ENCODE measurements at regions not wholly inside any gene's neighbourhood (a gene's known extent, or its start where the extent isn't known, plus 50 kb on each side); places are given as distances from the start of the nearest gene placed in this dataset.

DNA sequence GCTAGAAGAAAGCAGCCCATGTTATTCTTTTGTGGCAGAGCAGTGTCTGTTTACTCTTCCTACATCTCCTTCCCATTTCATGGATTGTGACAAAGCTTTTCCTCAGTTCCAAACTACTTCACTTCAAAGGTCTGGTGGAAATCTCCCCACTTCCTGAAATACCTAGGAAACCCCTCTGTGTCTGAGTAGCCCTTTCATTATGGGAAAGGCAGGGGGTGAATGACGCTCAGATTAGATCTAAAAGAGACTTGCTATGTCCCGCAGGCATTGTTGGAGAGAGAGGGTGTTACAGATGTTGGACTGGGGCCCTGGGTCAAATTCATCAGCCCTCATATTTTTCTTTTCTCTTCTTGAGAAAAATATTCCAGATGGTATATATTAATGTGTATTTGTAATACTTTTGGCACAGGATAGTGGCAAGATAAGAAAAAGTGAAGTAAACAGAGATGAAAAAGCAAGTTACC lies 675.0 kb downstream of the IRS1 start:
- H3K9me3 ChIP-seq (ENCODE audit: insufficient read depth, low read length, severe bottlenecking): no peaks in the 10 kb centered on the region
- no peak overlapping the region for H3K4me3 ChIP-seq (ENCODE audit: low read depth in 1 of 2, low read length in 2 of 2)
- H3K27ac ChIP-seq (ENCODE audit: low read length): no peak overlapping the region
- ATAC-seq (ENCODE audit: insufficient read depth, low read depth): no peak
- no peak for TF ChIP-seq EZH2 (IDR thresholded peaks at IDR 0.05; ENCODE audit: borderline replicate concordance, low read depth, low read length, severe bottlenecking)
- no peak for TF ChIP-seq CTCF (IDR thresholded peaks at IDR 0.05; ENCODE audit: borderline replicate concordance, extremely low read depth, low read length, poor library complexity, severe bottlenecking)
- no peaks in the 10 kb centered on the region for H3K4me1 ChIP-seq (ENCODE audit: insufficient read depth, low read length)
- no peaks in the 10 kb centered on the region for H3K27me3 ChIP-seq (ENCODE audit: insufficient read depth, low read length, poor library complexity)
- no peak overlapping the region for H2AFZ ChIP-seq (ENCODE audit: low read depth, low read length)
- no peak for DNase-seq
- H4K20me1 ChIP-seq (ENCODE audit: insufficient read depth, low read length): no peaks in the 10 kb centered on the region
- H3K79me2 ChIP-seq (ENCODE audit: insufficient read depth, low read length): no peaks in the 10 kb centered on the region
- H3K9ac ChIP-seq (ENCODE audit: low read depth, low read length): no peak overlapping the region
- no peaks in the 10 kb centered on the region for H3K36me3 ChIP-seq (ENCODE audit: insufficient read depth, low read length)
- no peak overlapping the region for H3K4me2 ChIP-seq (ENCODE audit: insufficient read depth, low read length)

GRCh38 chr2:226123300-226123699 lies 676.3 kb downstream of the IRS1 start:
- no peaks in the 10 kb centered on the region for H3K4me1 ChIP-seq (ENCODE audit: insufficient read depth, low read length)
- no peak overlapping the region for H3K27ac ChIP-seq (ENCODE audit: low read length)
- H3K4me3 ChIP-seq (ENCODE audit: low read depth in 1 of 2, low read length in 2 of 2): no peak overlapping the region
- no peak for TF ChIP-seq CTCF (IDR thresholded peaks at IDR 0.05; ENCODE audit: borderline replicate concordance, extremely low read depth, low read length, poor library complexity, severe bottlenecking)
- H3K9ac ChIP-seq (ENCODE audit: low read depth, low read length): no peak overlapping the region
- no peaks in the 10 kb centered on the region for H3K27me3 ChIP-seq (ENCODE audit: insufficient read depth, low read length, poor library complexity)
- no peaks in the 10 kb centered on the region for H3K79me2 ChIP-seq (ENCODE audit: insufficient read depth, low read length)
- no peak overlapping the region for H2AFZ ChIP-seq (ENCODE audit: low read depth, low read length)
- no peaks in the 10 kb centered on the region for H3K36me3 ChIP-seq (ENCODE audit: insufficient read depth, low read length)
- no peak for DNase-seq
- no peaks in the 10 kb centered on the region for H3K9me3 ChIP-seq (ENCODE audit: insufficient read depth, low read length, severe bottlenecking)
- no peak overlapping the region for H3K4me2 ChIP-seq (ENCODE audit: insufficient read depth, low read length)
- ATAC-seq (ENCODE audit: insufficient read depth, low read depth): no peak
- H4K20me1 ChIP-seq (ENCODE audit: insufficient read depth, low read length): no peaks in the 10 kb centered on the region

GRCh38 chr2:226122041-226122440 lies 677.6 kb downstream of the IRS1 start:
- Histone ChIP-seq H3K4me3 (ENCODE audit: low read depth in 1 of 2, low read length in 2 of 2) (no peak overlapping the region), H3K9ac (ENCODE audit: low read depth, low read length) (no peak overlapping the region), H3K36me3 (ENCODE audit: insufficient read depth, low read length) (no peaks in the 10 kb centered on the region), H3K4me1 (ENCODE audit: insufficient read depth, low read length) (no peaks in the 10 kb centered on the region), H3K27ac (ENCODE audit: low read length) (no peak overlapping the region), H3K79me2 (ENCODE audit: insufficient read depth, low read length) (no peaks in the 10 kb centered on the region), H3K9me3 (ENCODE audit: insufficient read depth, low read length, severe bottlenecking) (no peaks in the 10 kb centered on the region), H2AFZ (ENCODE audit: low read depth, low read length) (no peak overlapping the region), H3K4me2 (ENCODE audit: insufficient read depth, low read length) (no peak overlapping the region), H4K20me1 (ENCODE audit: insufficient read depth, low read length) (no peaks in the 10 kb centered on the region), H3K27me3 (ENCODE audit: insufficient read depth, low read length, poor library complexity) (no peaks in the 10 kb centered on the region)
- DNase-seq: no peak
- no peak for ATAC-seq (ENCODE audit: insufficient read depth, low read depth)
- TF ChIP-seq EZH2 (IDR thresholded peaks at IDR 0.05; ENCODE audit: borderline replicate concordance, low read depth, low read length, severe bottlenecking) (no peak), CTCF (IDR thresholded peaks at IDR 0.05; ENCODE audit: borderline replicate concordance, extremely low read depth, low read length, poor library complexity, severe bottlenecking) (no peak)
